ENCODE measurements at regions not wholly inside any gene's neighbourhood (a gene's known extent, or its start where the extent isn't known, plus 50 kb on each side); places are given as distances from the start of the nearest gene placed in this dataset.

DNA sequence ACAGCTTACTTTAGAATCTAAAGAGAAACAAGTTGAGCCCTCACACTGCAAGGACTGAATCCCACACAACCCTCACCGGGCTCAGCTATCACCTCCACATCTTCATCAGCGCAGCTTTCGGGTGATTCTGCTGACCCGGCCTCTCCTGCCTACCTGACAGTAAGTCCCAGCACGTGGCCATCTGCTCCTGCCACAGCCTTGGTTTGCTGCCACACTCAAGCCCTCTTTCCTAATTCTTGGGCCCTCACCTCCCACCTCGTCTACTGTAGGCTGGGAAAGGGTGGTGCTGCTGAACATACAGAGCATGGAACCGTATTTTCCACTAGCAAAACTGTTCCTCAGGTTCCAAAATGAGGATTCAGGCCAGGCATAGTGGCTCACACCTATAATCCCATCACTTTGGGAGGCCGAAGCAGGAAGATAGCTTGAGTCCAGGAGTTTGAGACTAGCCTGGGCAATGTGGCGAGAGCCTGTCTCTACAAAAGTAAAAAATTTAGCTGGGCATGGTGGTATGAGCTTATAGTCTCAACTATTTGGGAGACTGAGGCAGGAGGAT, 55.3 kb upstream of the HAAO start:
- no peak overlapping the region for H3K27ac ChIP-seq (ENCODE audit: low read depth in 1 of 2, low read length in 2 of 2)
- H3K9ac ChIP-seq (ENCODE audit: low read depth in 1 of 2, low read length in 2 of 2): no peak overlapping the region
- no peak for DNase-seq (ENCODE audit: low spot score)
- H3K4me3 ChIP-seq (ENCODE audit: low read depth in 1 of 3, low read length in 3 of 3): no peak overlapping the region
- TF ChIP-seq FOXA2 (IDR thresholded peaks at IDR 0.05) (no peak), RXRA (IDR thresholded peaks at IDR 0.05) (no peak)
- H3K36me3 ChIP-seq (ENCODE audit: control insufficient read depth in 4 of 4, insufficient read depth in 3 of 4, low read depth in 1 of 4, low read length in 3 of 4): no peaks in the 10 kb centered on the region
- H3K4me1 ChIP-seq (ENCODE audit: control insufficient read depth in 4 of 4, insufficient read depth in 4 of 4, low read length in 3 of 4): no peaks in the 10 kb centered on the region
- WGBS: 95% methylated on average over 9 of the region's 9 CpGs
- no peaks in the 10 kb centered on the region for H3K27me3 ChIP-seq (ENCODE audit: control insufficient read depth in 4 of 4, insufficient read depth in 4 of 4, low read length in 3 of 4)
- no peaks in the 10 kb centered on the region for H3K9me3 ChIP-seq (ENCODE audit: control insufficient read depth in 4 of 4, low read length in 3 of 4)

DNA sequence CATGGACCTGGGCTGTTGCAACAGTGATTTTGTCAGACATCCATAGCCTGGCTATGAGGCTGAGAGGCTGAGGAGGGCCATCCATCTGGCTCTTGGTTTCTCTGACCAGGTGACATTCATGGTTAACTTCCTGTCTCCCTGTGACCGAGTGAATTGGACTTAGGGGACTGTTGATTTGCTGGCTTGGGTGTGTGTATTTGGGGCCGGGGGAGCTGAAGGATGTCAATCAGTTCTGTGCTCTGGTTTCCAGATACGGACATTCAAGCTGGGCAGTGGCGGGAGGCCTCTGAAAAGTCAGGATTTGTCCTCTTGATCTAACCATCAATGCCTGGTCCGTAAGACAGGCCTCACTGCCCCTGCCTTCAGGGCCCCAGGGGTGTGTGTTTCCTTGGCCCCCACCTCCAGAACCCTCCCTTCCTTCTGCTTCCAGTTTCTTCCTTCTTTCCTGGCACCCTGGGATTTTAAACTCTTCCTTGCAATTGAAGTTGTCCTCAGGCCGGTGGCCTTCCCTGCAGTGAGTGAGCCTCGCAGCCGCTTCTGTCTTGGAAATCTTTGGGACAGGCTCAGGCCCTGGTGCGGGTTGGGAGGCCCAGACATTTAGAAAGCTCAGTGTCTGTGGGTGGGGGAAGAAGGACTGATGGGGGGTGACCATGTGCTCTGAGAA, 54.7 kb upstream of the HAAO start:
- no peaks in the 10 kb centered on the region for H3K9me3 ChIP-seq (ENCODE audit: control insufficient read depth in 4 of 4, low read length in 3 of 4)
- H3K9ac ChIP-seq (ENCODE audit: low read depth in 1 of 2, low read length in 2 of 2): no peak overlapping the region
- H3K36me3 ChIP-seq (ENCODE audit: control insufficient read depth in 4 of 4, insufficient read depth in 3 of 4, low read depth in 1 of 4, low read length in 3 of 4): no peaks in the 10 kb centered on the region
- no peaks in the 10 kb centered on the region for H3K27me3 ChIP-seq (ENCODE audit: control insufficient read depth in 4 of 4, insufficient read depth in 4 of 4, low read length in 3 of 4)
- 95% methylated on average over 9 of the region's 9 CpGs for WGBS
- TF ChIP-seq, protein P1, sequence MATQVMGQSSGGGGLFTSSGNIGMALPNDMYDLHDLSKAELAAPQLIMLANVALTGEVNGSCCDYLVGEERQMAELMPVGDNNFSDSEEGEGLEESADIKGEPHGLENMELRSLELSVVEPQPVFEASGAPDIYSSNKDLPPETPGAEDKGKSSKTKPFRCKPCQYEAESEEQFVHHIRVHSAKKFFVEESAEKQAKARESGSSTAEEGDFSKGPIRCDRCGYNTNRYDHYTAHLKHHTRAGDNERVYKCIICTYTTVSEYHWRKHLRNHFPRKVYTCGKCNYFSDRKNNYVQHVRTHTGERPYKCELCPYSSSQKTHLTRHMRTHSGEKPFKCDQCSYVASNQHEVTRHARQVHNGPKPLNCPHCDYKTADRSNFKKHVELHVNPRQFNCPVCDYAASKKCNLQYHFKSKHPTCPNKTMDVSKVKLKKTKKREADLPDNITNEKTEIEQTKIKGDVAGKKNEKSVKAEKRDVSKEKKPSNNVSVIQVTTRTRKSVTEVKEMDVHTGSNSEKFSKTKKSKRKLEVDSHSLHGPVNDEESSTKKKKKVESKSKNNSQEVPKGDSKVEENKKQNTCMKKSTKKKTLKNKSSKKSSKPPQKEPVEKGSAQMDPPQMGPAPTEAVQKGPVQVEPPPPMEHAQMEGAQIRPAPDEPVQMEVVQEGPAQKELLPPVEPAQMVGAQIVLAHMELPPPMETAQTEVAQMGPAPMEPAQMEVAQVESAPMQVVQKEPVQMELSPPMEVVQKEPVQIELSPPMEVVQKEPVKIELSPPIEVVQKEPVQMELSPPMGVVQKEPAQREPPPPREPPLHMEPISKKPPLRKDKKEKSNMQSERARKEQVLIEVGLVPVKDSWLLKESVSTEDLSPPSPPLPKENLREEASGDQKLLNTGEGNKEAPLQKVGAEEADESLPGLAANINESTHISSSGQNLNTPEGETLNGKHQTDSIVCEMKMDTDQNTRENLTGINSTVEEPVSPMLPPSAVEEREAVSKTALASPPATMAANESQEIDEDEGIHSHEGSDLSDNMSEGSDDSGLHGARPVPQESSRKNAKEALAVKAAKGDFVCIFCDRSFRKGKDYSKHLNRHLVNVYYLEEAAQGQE (IDR thresholded peaks at IDR 0.05): no peak
- TF ChIP-seq JUND (IDR thresholded peaks at IDR 0.05): no peak
- TF ChIP-seq EGR1 (IDR thresholded peaks at IDR 0.05; ENCODE audit: low read depth in 2 of 2): no peak
- no peak for TF ChIP-seq HNF4G (IDR thresholded peaks at IDR 0.05)
- TF ChIP-seq RXRA (IDR thresholded peaks at IDR 0.05): no peak
- TF ChIP-seq GABPA (IDR thresholded peaks at IDR 0.05 in 1 of 2, conservative IDR thresholded peaks at IDR 0.05 in 1 of 2): no peak
- TF ChIP-seq HNF4A (conservative IDR thresholded peaks at IDR 0.05): no peak
- TF ChIP-seq SP1 (IDR thresholded peaks at IDR 0.05): no peak
- TF ChIP-seq TAF1 (conservative IDR thresholded peaks at IDR 0.05): no peak
- TF ChIP-seq, protein P2, sequence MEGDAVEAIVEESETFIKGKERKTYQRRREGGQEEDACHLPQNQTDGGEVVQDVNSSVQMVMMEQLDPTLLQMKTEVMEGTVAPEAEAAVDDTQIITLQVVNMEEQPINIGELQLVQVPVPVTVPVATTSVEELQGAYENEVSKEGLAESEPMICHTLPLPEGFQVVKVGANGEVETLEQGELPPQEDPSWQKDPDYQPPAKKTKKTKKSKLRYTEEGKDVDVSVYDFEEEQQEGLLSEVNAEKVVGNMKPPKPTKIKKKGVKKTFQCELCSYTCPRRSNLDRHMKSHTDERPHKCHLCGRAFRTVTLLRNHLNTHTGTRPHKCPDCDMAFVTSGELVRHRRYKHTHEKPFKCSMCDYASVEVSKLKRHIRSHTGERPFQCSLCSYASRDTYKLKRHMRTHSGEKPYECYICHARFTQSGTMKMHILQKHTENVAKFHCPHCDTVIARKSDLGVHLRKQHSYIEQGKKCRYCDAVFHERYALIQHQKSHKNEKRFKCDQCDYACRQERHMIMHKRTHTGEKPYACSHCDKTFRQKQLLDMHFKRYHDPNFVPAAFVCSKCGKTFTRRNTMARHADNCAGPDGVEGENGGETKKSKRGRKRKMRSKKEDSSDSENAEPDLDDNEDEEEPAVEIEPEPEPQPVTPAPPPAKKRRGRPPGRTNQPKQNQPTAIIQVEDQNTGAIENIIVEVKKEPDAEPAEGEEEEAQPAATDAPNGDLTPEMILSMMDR (IDR thresholded peaks at IDR 0.05; ENCODE audit: low read depth, low read length, missing input control): no peak
- no peak for TF ChIP-seq RAD21 (IDR thresholded peaks at IDR 0.05)
- no peak for TF ChIP-seq FOXA1 (IDR thresholded peaks at IDR 0.05)
- TF ChIP-seq, protein P3, sequence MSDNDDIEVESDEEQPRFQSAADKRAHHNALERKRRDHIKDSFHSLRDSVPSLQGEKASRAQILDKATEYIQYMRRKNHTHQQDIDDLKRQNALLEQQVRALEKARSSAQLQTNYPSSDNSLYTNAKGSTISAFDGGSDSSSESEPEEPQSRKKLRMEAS (IDR thresholded peaks at IDR 0.05): no peak
- TF ChIP-seq NR2F2 (IDR thresholded peaks at IDR 0.05): no peak
- TF ChIP-seq YY1 (IDR thresholded peaks at IDR 0.05): no peak
- TF ChIP-seq, protein P4, sequence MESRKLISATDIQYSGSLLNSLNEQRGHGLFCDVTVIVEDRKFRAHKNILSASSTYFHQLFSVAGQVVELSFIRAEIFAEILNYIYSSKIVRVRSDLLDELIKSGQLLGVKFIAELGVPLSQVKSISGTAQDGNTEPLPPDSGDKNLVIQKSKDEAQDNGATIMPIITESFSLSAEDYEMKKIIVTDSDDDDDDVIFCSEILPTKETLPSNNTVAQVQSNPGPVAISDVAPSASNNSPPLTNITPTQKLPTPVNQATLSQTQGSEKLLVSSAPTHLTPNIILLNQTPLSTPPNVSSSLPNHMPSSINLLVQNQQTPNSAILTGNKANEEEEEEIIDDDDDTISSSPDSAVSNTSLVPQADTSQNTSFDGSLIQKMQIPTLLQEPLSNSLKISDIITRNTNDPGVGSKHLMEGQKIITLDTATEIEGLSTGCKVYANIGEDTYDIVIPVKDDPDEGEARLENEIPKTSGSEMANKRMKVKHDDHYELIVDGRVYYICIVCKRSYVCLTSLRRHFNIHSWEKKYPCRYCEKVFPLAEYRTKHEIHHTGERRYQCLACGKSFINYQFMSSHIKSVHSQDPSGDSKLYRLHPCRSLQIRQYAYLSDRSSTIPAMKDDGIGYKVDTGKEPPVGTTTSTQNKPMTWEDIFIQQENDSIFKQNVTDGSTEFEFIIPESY (IDR thresholded peaks at IDR 0.05): no peak
- TF ChIP-seq, protein P5, sequence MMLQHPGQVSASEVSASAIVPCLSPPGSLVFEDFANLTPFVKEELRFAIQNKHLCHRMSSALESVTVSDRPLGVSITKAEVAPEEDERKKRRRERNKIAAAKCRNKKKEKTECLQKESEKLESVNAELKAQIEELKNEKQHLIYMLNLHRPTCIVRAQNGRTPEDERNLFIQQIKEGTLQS (IDR thresholded peaks at IDR 0.05): no peak
- no peak for TF ChIP-seq FOXA2 (IDR thresholded peaks at IDR 0.05)
- no peak overlapping the region for H3K4me3 ChIP-seq (ENCODE audit: low read depth in 1 of 3, low read length in 3 of 3)
- H3K4me1 ChIP-seq (ENCODE audit: control insufficient read depth in 4 of 4, insufficient read depth in 4 of 4, low read length in 3 of 4): no peaks in the 10 kb centered on the region
- no peak overlapping the region for H3K27ac ChIP-seq (ENCODE audit: low read depth in 1 of 2, low read length in 2 of 2)
- DNase-seq (ENCODE audit: low spot score): no peak

All from liver (tissue), 8 donors.